Natural killer cell (primary cell): ENCODE measurements at regions not wholly inside any gene's neighbourhood (a gene's known extent, or its start where the extent isn't known, plus 50 kb on each side); places are given as distances from the start of the nearest gene placed in this dataset.
"Not testable (repeated sequence)": the region's sequence is repeated elsewhere in the genome, so short reads cannot be mapped to it uniquely, and the experiment has no call there.

Experiments used
- ATAC-seq, 3 donors: fragments of 150-1000 bp in 2 of 3; fragments of 200-7000 bp in 1 of 3; cut with Tn5 transposase; 1 replicate in 1 of 3; 2 replicates in 2 of 3; pipeline ENCODE4 v1.10.0; 2021; ENCODE audit warnings: mild to moderate bottlenecking in 2 of 3, moderate library complexity in 2 of 3
- DNase-seq, 2 donors: peaks; one replicate each; pipeline versions ENCODE4 v3.0.0 to v3.0.0-alpha.2; 2013 to 2021; ENCODE audit warnings: mixed read lengths in 1 of 2
- H3K27ac ChIP-seq: one replicate; pipeline ENCODE4 v1.5.1; 2013; ENCODE audit warnings: mild to moderate bottlenecking, low read length
- H3K27me3 ChIP-seq: one replicate; pipeline ENCODE4 v1.6.1; 2013; ENCODE audit warnings: low read length; ENCODE audit not compliant: control insufficient read depth, insufficient read depth
- H3K36me3 ChIP-seq: one replicate; pipeline ENCODE4 v1.6.1; 2013; ENCODE audit warnings: low read length; ENCODE audit not compliant: control insufficient read depth, insufficient read depth
- H3K4me1 ChIP-seq: one replicate; pipeline ENCODE4 v1.6.1; 2013; ENCODE audit warnings: low read length; ENCODE audit not compliant: control insufficient read depth, insufficient read depth
- H3K4me3 ChIP-seq: one replicate; pipeline ENCODE4 v1.5.1; 2013; ENCODE audit warnings: low read length
- H3K9me3 ChIP-seq: one replicate; pipeline ENCODE4 v1.6.1; 2013; ENCODE audit warnings: low read length; ENCODE audit not compliant: control insufficient read depth, insufficient read depth
- H3K27ac Mint-ChIP-seq, 2 donors: one replicate each; pipeline ENCODE4 v1.8.0; 2022; ENCODE audit warnings: mild to moderate bottlenecking in 2 of 2, mixed read lengths in 2 of 2, moderate library complexity in 1 of 2
- H3K27me3 Mint-ChIP-seq, 2 donors: one replicate each; pipeline ENCODE4 v1.8.0; 2022; ENCODE audit warnings: low read depth in 2 of 2, mixed read lengths in 2 of 2
- H3K36me3 Mint-ChIP-seq: one replicate; pipeline ENCODE4 v1.8.0; 2022; ENCODE audit warnings: mixed read lengths
- H3K4me1 Mint-ChIP-seq, 2 donors: one replicate each; pipeline ENCODE4 v1.8.0; 2022; ENCODE audit warnings: mixed read lengths in 2 of 2
- H3K4me3 Mint-ChIP-seq: one replicate; pipeline ENCODE4 v1.8.0; 2022; ENCODE audit warnings: mild to moderate bottlenecking, moderate library complexity, mixed read lengths
- H3K9me3 Mint-ChIP-seq, 2 donors: one replicate each; pipeline ENCODE4 v1.8.0; 2022; ENCODE audit warnings: mixed read lengths in 2 of 2
- WGBS: methylation state at CpG from one replicate; pipeline ENCODE4 v1.1.7; 2013; ENCODE audit warnings: missing lambda C conversion rate; ENCODE audit not compliant: insufficient coverage; 5-methylcytosine and 5-hydroxymethylcytosine counted together
- intact Hi-C: fragments of 100-400 bp; cut with micrococcal nuclease; formaldehyde crosslinking; loops from one replicate; pipeline ENCODE4 v1.14.2; 2022
- TF ChIP-seq, protein P1 (sequence below): fragments of 200-600 bp; IDR thresholded peaks from one replicate; pipeline ENCODE4 v1.8.0; 2022; ENCODE audit warnings: antibody characterized with exemption

DNA sequence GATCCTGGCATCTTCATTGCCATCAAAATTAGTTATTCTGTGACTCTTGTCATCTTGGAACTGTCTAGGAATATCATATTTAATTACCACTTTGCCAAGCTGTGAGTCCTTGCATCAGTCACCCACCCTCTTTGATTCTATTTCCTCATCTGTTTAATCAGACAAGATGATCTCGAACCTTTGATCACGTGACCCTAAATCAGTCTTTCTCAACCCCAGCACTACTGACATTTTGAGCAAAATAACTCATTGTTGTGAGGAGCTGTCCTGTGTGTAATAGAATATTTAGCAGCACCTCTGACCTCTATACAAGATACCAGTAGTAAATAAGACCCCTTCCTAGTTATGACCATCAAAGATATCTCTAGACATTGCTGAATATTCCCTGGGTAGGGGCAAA, 343.4 kb upstream of the ARPP21 start:
- Histone ChIP-seq H3K27ac (no peak overlapping the region), H3K4me1 (no peaks in the 10 kb centered on the region), H3K36me3 (no peaks in the 10 kb centered on the region), H3K9me3 (no peaks in the 10 kb centered on the region), H3K27me3 (no peaks in the 10 kb centered on the region), H3K4me3 (no peak overlapping the region)
- Mint-ChIP-seq H3K4me1 (no peaks in the 10 kb centered on the region), H3K4me3 (no peak overlapping the region), H3K27me3 (no peaks in the 10 kb centered on the region), H3K9me3 (peaks cover 11 to 16% of the 10 kb centered on the region in 2 donors), H3K36me3 (no peaks in the 10 kb centered on the region), H3K27ac (no peak overlapping the region)
- ATAC-seq (no peak), DNase-seq (no peak)
- TF ChIP-seq, protein P1, sequence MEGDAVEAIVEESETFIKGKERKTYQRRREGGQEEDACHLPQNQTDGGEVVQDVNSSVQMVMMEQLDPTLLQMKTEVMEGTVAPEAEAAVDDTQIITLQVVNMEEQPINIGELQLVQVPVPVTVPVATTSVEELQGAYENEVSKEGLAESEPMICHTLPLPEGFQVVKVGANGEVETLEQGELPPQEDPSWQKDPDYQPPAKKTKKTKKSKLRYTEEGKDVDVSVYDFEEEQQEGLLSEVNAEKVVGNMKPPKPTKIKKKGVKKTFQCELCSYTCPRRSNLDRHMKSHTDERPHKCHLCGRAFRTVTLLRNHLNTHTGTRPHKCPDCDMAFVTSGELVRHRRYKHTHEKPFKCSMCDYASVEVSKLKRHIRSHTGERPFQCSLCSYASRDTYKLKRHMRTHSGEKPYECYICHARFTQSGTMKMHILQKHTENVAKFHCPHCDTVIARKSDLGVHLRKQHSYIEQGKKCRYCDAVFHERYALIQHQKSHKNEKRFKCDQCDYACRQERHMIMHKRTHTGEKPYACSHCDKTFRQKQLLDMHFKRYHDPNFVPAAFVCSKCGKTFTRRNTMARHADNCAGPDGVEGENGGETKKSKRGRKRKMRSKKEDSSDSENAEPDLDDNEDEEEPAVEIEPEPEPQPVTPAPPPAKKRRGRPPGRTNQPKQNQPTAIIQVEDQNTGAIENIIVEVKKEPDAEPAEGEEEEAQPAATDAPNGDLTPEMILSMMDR = no peak
- intact Hi-C loops = no loop called here
- 66% methylated on average over 2 of the region's 2 CpGs for WGBS

DNA sequence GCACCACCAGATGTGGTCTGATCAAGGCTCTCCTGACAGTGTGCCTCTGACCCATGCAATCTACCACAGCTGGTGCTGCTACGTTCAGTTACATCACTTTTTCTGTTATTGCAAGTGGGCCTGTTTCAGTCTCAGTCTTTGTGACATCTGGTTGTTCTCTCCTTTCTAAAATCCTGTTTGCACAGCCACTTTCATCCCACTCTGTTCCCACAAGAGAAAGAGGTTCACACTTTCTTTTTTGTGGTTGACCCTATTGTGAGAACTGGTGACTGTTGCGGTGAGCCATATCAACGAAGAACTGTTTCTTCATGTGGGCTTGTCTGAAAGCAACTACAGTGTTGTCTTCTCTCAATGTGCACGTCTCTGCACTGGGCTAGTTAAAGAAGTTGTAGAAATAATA, 342.8 kb upstream of the ARPP21 start:
- 38% methylated on average over 4 of the region's 4 CpGs for WGBS

DNA sequence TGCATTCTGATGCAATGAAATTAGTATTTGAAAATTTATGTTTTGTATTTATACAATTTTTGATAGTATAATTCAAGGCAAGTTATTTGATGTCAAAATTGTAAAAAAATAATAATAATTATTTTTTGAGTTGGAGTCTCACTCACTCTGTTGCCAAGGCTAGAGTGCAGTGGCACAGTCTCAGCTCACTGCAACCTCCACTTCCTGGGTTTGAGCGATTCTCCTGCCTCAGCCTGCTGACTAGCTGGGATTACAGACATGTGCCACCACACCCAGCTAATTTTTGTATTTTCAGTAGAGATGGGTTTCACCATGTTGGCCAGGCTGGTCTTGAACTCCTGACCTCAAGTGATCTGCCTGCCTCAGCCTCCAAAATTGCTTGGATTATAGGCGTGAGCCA, 342.4 kb upstream of the ARPP21 start:
- H3K36me3 Mint-ChIP-seq, H3K36me3 ChIP-seq, H3K27me3 Mint-ChIP-seq, H3K4me3 Mint-ChIP-seq, H3K4me1 Mint-ChIP-seq, H3K4me3 ChIP-seq, H3K9me3 ChIP-seq, DNase-seq, ATAC-seq, intact Hi-C loops, H3K27ac Mint-ChIP-seq, H3K27ac ChIP-seq, H3K4me1 ChIP-seq, H3K27me3 ChIP-seq: not testable (repeated sequence)
- H3K9me3 Mint-ChIP-seq = peaks cover 14 to 17% of the 10 kb centered on the region in 2 donors
- WGBS = 88% methylated on average over 2 of the region's 2 CpGs

More for the DNA sequence above, 342.8 kb upstream of the ARPP21 start:
- no peaks in the 10 kb centered on the region for H3K4me1 Mint-ChIP-seq
- no peaks in the 10 kb centered on the region for H3K36me3 ChIP-seq
- DNase-seq (peak in 1 of 2 donors; percentile 19), ATAC-seq (no peak)
- H3K9me3 Mint-ChIP-seq = peaks cover 11 to 17% of the 10 kb centered on the region in 2 donors
- no peak overlapping the region for H3K27ac Mint-ChIP-seq
- TF ChIP-seq, protein P1 = no peak
- H3K9me3 ChIP-seq = no peaks in the 10 kb centered on the region
- no peaks in the 10 kb centered on the region for H3K36me3 Mint-ChIP-seq
- no peak overlapping the region for H3K4me3 ChIP-seq
- intact Hi-C loops = no loop called here
- H3K27me3 Mint-ChIP-seq = no peaks in the 10 kb centered on the region
- no peak overlapping the region for H3K4me3 Mint-ChIP-seq
- no peak overlapping the region for H3K27ac ChIP-seq
- no peaks in the 10 kb centered on the region for H3K4me1 ChIP-seq
- H3K27me3 ChIP-seq = no peaks in the 10 kb centered on the region

DNA sequence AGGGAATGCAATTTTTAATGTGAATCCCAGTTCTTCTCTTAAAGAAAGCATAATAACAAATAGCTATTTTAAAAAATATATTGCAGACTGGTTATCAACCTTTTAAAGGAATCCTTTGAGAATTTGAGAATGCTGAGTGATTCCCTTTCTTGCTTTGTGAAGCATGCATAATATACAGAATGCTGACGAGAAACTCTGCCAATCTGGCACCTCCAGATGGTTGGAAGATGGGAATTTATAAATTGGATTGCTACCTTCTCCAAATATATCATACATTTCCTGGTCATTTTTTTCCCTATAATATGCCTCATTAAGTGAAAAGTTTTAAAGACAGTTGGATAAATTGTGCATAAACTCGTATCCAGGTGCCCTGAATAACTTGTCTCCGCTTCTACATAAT, 333.9 kb upstream of the ARPP21 start:
- WGBS = no CpG with 5 or more reads among the region's 3 CpGs
- Mint-ChIP-seq H3K4me3 (no peak overlapping the region), H3K36me3 (no peaks in the 10 kb centered on the region), H3K4me1 (no peaks in the 10 kb centered on the region), H3K27ac (no peak overlapping the region), H3K27me3 (no peaks in the 10 kb centered on the region), H3K9me3 (peaks cover 12 to 17% of the 10 kb centered on the region in 2 donors)
- Histone ChIP-seq H3K27ac (no peak overlapping the region), H3K4me1 (no peaks in the 10 kb centered on the region), H3K4me3 (no peak overlapping the region), H3K36me3 (no peaks in the 10 kb centered on the region), H3K9me3 (no peaks in the 10 kb centered on the region), H3K27me3 (no peaks in the 10 kb centered on the region)
- intact Hi-C loops = no loop called here
- DNase-seq = no peak
- ATAC-seq = no peak
- TF ChIP-seq, protein P1 = no peak
